ENCODE measurements at regions not wholly inside any gene's neighbourhood (a gene's known extent, or its start where the extent isn't known, plus 50 kb on each side); places are given as distances from the start of the nearest gene placed in this dataset.

- no peak overlapping the region for H3K4me3 ChIP-seq
- H3K9me3 ChIP-seq (replicated peaks) = no peaks in the 10 kb centered on the region
- no peaks in the 10 kb centered on the region for H3K36me3 ChIP-seq
- no peak for DNase-seq
- intact Hi-C loops (cut with micrococcal nuclease) = no loop called here
- no peak overlapping the region for H3K27ac ChIP-seq (replicated peaks)
- H3K4me1 ChIP-seq = no peaks in the 10 kb centered on the region
- TF ChIP-seq, protein P1, sequence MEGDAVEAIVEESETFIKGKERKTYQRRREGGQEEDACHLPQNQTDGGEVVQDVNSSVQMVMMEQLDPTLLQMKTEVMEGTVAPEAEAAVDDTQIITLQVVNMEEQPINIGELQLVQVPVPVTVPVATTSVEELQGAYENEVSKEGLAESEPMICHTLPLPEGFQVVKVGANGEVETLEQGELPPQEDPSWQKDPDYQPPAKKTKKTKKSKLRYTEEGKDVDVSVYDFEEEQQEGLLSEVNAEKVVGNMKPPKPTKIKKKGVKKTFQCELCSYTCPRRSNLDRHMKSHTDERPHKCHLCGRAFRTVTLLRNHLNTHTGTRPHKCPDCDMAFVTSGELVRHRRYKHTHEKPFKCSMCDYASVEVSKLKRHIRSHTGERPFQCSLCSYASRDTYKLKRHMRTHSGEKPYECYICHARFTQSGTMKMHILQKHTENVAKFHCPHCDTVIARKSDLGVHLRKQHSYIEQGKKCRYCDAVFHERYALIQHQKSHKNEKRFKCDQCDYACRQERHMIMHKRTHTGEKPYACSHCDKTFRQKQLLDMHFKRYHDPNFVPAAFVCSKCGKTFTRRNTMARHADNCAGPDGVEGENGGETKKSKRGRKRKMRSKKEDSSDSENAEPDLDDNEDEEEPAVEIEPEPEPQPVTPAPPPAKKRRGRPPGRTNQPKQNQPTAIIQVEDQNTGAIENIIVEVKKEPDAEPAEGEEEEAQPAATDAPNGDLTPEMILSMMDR (IDR thresholded peaks at IDR 0.05; ENCODE audit: borderline replicate concordance) = no peak
- no peaks in the 10 kb centered on the region for H3K27me3 ChIP-seq (ENCODE audit: low read depth)
These were observed 297.3 kb upstream of the MEIS1 start for GRCh38 chr2:66137606-66138130.

DNA sequence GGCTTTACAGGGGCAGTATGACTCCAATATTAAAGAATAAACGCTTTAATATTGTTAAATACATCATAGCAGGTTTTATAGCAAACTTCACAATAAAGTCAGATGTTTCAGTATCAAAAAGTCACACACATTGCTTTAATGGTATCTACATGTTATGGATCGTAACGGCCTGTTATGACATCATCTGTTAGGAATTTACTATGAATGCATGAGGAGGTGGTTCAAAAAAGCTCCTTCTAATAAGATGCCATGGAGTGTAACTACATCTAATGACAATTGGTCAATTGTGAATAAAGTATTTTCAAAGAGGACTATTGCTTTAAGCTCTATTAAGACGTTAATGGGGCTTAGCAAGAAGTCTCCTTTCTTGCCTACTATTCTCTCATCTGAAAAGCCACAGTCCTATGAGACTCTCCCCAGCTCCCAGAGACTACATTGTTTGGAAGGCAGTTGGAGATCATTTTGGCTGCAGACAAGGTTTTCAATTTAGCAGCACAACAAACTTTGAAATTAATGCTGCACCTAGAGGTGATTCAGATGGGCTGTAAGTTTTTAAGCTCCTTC is 300.7 kb upstream of the MEIS1 start:
- intact Hi-C loops (cut with micrococcal nuclease) = no loop called here
- no peaks in the 10 kb centered on the region for H3K4me1 ChIP-seq
- TF ChIP-seq, protein P1 (IDR thresholded peaks at IDR 0.05; ENCODE audit: borderline replicate concordance) = no peak
- no peaks in the 10 kb centered on the region for H3K27me3 ChIP-seq (ENCODE audit: low read depth)
- H3K9me3 ChIP-seq (replicated peaks) = no peaks in the 10 kb centered on the region
- no peaks in the 10 kb centered on the region for H3K36me3 ChIP-seq
- DNase-seq = no peak
- H3K4me3 ChIP-seq = no peak overlapping the region
- H3K27ac ChIP-seq (replicated peaks) = no peak overlapping the region

DNA sequence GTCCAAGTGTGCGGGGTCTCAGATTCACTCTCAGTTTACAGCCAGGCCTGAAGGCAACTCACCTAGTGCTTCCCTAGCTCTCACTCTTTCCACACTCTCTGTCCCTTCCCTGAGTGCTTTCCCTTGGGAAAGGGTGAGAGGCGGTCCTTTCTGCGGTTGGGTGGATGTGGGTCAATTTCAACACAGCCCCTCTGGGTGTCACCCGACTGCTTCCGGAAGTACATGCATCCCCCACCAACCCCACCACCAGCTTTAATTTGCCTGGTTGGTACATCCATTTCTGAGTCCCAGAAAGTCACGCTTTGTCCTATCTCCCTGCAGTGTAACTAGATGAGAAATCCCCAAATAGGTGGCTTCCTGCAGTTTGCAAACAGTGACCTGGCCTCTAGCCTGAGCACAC is 307.3 kb upstream of the MEIS1 start:
- intact Hi-C loops (cut with micrococcal nuclease) = no loop called here
- no peaks in the 10 kb centered on the region for H3K27me3 ChIP-seq (ENCODE audit: low read depth)
- H3K36me3 ChIP-seq = no peaks in the 10 kb centered on the region
- no peak overlapping the region for H3K4me3 ChIP-seq
- H3K9me3 ChIP-seq (replicated peaks) = no peaks in the 10 kb centered on the region
- no peak overlapping the region for H3K27ac ChIP-seq (replicated peaks)
- no peak for DNase-seq
- TF ChIP-seq, protein P1 (IDR thresholded peaks at IDR 0.05; ENCODE audit: borderline replicate concordance) = no peak
- no peaks in the 10 kb centered on the region for H3K4me1 ChIP-seq

DNA sequence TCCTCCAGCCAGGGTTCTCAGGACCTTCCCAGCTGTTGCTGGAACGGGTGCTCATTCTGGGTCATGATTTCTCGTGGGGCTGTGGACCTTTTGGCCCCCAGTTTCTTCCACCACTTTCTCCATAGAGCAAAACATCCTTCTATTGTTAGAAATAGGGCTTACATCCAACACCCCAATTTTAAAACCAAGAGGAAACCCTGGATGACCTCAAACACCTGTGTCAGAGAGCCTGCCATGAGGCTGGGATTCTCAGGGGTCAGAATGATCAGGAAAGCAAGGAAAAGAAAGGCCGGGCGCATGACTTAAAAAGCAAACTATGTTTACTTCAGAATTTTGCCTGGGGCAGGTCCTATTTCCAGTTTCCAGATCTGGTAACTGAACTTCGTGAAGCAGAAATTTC is 307.9 kb upstream of the MEIS1 start:
- Histone ChIP-seq H3K27ac (replicated peaks) (no peak overlapping the region), H3K9me3 (replicated peaks) (no peaks in the 10 kb centered on the region), H3K27me3 (ENCODE audit: low read depth) (no peaks in the 10 kb centered on the region), H3K4me1 (no peaks in the 10 kb centered on the region), H3K4me3 (no peak overlapping the region), H3K36me3 (no peaks in the 10 kb centered on the region)
- TF ChIP-seq, protein P1 (IDR thresholded peaks at IDR 0.05; ENCODE audit: borderline replicate concordance) = no peak
- DNase-seq = no peak
- intact Hi-C loops (cut with micrococcal nuclease) = no loop called here

- Histone ChIP-seq H3K9me3 (replicated peaks) (peaks cover 2% of the 10 kb centered on the region), H3K36me3 (no peaks in the 10 kb centered on the region), H3K4me1 (no peaks in the 10 kb centered on the region), H3K27me3 (ENCODE audit: low read depth) (no peaks in the 10 kb centered on the region), H3K27ac (replicated peaks) (no peak overlapping the region), H3K4me3 (no peak overlapping the region)
- DNase-seq = no peak
- TF ChIP-seq, protein P1 (IDR thresholded peaks at IDR 0.05; ENCODE audit: borderline replicate concordance) = no peak
- intact Hi-C loops (cut with micrococcal nuclease) = no loop called here
These were observed 309.0 kb upstream of the MEIS1 start for GRCh38 chr2:66125951-66126350.
